ENCODE measurements at regions not wholly inside any gene's neighbourhood (a gene's known extent, or its start where the extent isn't known, plus 50 kb on each side); places are given as distances from the start of the nearest gene placed in this dataset.

GRCh38 chr1:163744301-163744887, 422.6 kb downstream of the NUF2 start:
- no peaks in the 10 kb centered on the region for H3K27me3 ChIP-seq
- no peak overlapping the region for H3K27ac ChIP-seq
- no peak for DNase-seq
- intact Hi-C loops (cut with DNase I) = no loop called here
- no peaks in the 10 kb centered on the region for H3K36me3 ChIP-seq
- H3K4me1 ChIP-seq = no peaks in the 10 kb centered on the region
- H3K9me3 ChIP-seq = no peaks in the 10 kb centered on the region
- H3K4me3 ChIP-seq = no peak overlapping the region
- no peak for TF ChIP-seq CTCF (IDR thresholded peaks at IDR 0.05)
- no peak overlapping the region for H3K9ac ChIP-seq (ENCODE audit: low read depth in 2 of 2, low read length in 2 of 2)

GRCh38 chr1:163745204-163745603, 423.4 kb downstream of the NUF2 start:
- no peak for TF ChIP-seq CTCF (IDR thresholded peaks at IDR 0.05)
- no peak for DNase-seq
- Histone ChIP-seq H3K9ac (ENCODE audit: low read depth in 2 of 2, low read length in 2 of 2) (no peak overlapping the region), H3K4me3 (no peak overlapping the region), H3K27me3 (no peaks in the 10 kb centered on the region), H3K36me3 (no peaks in the 10 kb centered on the region), H3K27ac (no peak overlapping the region), H3K4me1 (no peaks in the 10 kb centered on the region), H3K9me3 (no peaks in the 10 kb centered on the region)
- intact Hi-C loops (cut with DNase I) = no loop called here

- no peak for TF ChIP-seq CTCF (IDR thresholded peaks at IDR 0.05)
- H3K4me3 ChIP-seq = no peak overlapping the region
- DNase-seq = no peak
- no peaks in the 10 kb centered on the region for H3K36me3 ChIP-seq
- intact Hi-C loops (cut with DNase I) = no loop called here
- no peak overlapping the region for H3K27ac ChIP-seq
- no peaks in the 10 kb centered on the region for H3K27me3 ChIP-seq
- H3K4me1 ChIP-seq = no peaks in the 10 kb centered on the region
- no peaks in the 10 kb centered on the region for H3K9me3 ChIP-seq
- H3K9ac ChIP-seq (ENCODE audit: low read depth in 2 of 2, low read length in 2 of 2) = no peak overlapping the region
Measured at GRCh38 chr1:163747261-163747660, 425.5 kb downstream of the NUF2 start.

- H3K4me1 ChIP-seq = no peaks in the 10 kb centered on the region
- DNase-seq = no peak
- H3K9ac ChIP-seq (ENCODE audit: low read depth in 2 of 2, low read length in 2 of 2) = no peak overlapping the region
- TF ChIP-seq CTCF (IDR thresholded peaks at IDR 0.05) = no peak
- no peaks in the 10 kb centered on the region for H3K9me3 ChIP-seq
- no peak overlapping the region for H3K27ac ChIP-seq
- H3K4me3 ChIP-seq = no peak overlapping the region
- intact Hi-C loops (cut with DNase I) = no loop called here
- no peaks in the 10 kb centered on the region for H3K27me3 ChIP-seq
- H3K36me3 ChIP-seq = no peaks in the 10 kb centered on the region
Measured at GRCh38 chr1:163747855-163748254, 426.1 kb downstream of the NUF2 start.

- Histone ChIP-seq H3K4me3 (no peak overlapping the region), H3K9me3 (no peaks in the 10 kb centered on the region), H3K9ac (ENCODE audit: low read depth in 2 of 2, low read length in 2 of 2) (no peak overlapping the region), H3K4me1 (no peaks in the 10 kb centered on the region), H3K27ac (no peak overlapping the region), H3K36me3 (no peaks in the 10 kb centered on the region), H3K27me3 (no peaks in the 10 kb centered on the region)
- DNase-seq = no peak
- TF ChIP-seq CTCF (IDR thresholded peaks at IDR 0.05) = no peak
- intact Hi-C loops (cut with DNase I) = no loop called here
Measured at GRCh38 chr1:163758977-163759670, 437.4 kb downstream of the NUF2 start.
